ENCODE measurements at regions not wholly inside any gene's neighbourhood (a gene's known extent, or its start where the extent isn't known, plus 50 kb on each side); places are given as distances from the start of the nearest gene placed in this dataset.

DNA sequence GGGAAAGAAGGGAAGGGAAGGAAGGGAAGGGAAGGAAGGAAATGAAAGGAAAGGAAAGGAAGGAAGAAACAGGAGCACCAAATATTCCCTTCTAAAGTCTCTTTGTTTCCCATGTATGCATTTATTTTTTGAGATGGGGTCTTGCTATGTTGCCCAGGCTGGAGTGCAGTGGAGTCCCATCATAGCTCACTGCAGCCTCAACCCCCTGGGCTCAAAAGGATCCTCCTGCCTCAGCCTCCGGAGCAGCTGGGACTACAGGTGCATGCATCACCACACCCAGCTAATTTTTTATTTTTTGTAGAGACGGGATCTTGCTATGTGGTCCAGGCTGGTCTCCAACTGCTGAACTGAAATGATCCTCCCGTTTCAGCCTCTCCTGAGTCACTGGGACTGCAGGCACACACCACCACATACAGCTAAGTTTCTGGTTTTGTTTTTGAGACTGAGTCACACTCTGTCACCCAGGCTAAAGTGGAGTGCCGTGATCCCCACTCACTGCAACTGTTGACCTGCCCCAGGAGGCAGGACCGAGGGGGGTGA, 102.8 kb downstream of the CRLF2 start:
- 0% methylated on average over 1 of the region's 5 CpGs for WGBS (ENCODE audit: insufficient coverage, low coverage, missing lambda C conversion rate)
- no peak for DNase-seq (ENCODE audit: extremely low read depth in 1 of 4, low spot score in 3 of 4)
- FAIRE-seq = no peak
- no peak overlapping the region for H3K4me3 ChIP-seq
- H4K20me1 ChIP-seq (replicated peaks; ENCODE audit: control insufficient read depth, insufficient read depth, low read length) = no peaks in the 10 kb centered on the region
- ChIA-PET POLR2A (no interaction called here), CTCF (ENCODE audit: low intra/inter-chr PET ratio) (no interaction called here)
- in situ Hi-C loops (cut with MboI) = no loop called here
- no TSS peak for BruUV-seq (replicated peaks)
- no peak for ATAC-seq
- no peaks in the 10 kb centered on the region; the same call in 1 of the 2 replicates for H3K9me3 ChIP-seq (replicated peaks; ENCODE audit: control insufficient read depth, insufficient read depth, low read depth, low read length)
- H3K4me2 ChIP-seq (ENCODE audit: insufficient read depth, low read length) = no peak overlapping the region
- H3K79me2 ChIP-seq (ENCODE audit: control insufficient read depth, insufficient read depth, low read length) = no peaks in the 10 kb centered on the region
- H3K9ac ChIP-seq (ENCODE audit: insufficient read depth in 1 of 2, low read depth in 2 of 2, low read length in 2 of 2) = no peak overlapping the region
- H3K4me1 ChIP-seq (replicated peaks in 1 of 2; ENCODE audit: control insufficient read depth in 2 of 2, insufficient read depth in 2 of 2, low read length in 2 of 2) = no peaks in the 10 kb centered on the region
- peaks cover 0 to 7% of the 10 kb centered on the region in 2 experiments; a peak in 1 of 5 replicates for H3K27me3 ChIP-seq (ENCODE audit: control insufficient read depth in 2 of 2, insufficient read depth in 2 of 2, low read length in 2 of 2)
- H3K9me1 ChIP-seq (ENCODE audit: control insufficient read depth, insufficient read depth, low read length) = no peaks in the 10 kb centered on the region
- intact Hi-C loops (cut with micrococcal nuclease) = no loop called here
- no peak overlapping the region for H2AFZ ChIP-seq (ENCODE audit: low read depth, low read length)
- H3K27ac ChIP-seq (ENCODE audit: extremely low read depth, low read depth, low read length) = no peak overlapping the region
- no peaks in the 10 kb centered on the region for H3K36me3 ChIP-seq (ENCODE audit: control insufficient read depth, insufficient read depth, low read length)
- TF ChIP-seq TEAD2 (tag; IDR thresholded peaks at IDR 0.05) (no peak), ILF3 (IDR thresholded peaks at IDR 0.05; ENCODE audit: borderline replicate concordance) (no peak), ZNF41 (CRISPR knock-in tag; conservative IDR thresholded peaks at IDR 0.05) (no peak), ZZZ3 (IDR thresholded peaks at IDR 0.05) (no peak), GTF2A2 (tag; IDR thresholded peaks at IDR 0.05) (no peak), ZC3H4 (CRISPR knock-in tag; IDR thresholded peaks at IDR 0.05; ENCODE audit: borderline replicate concordance) (no peak), TARDBP (IDR thresholded peaks at IDR 0.05) (no peak), ZNF77 (CRISPR knock-in tag; IDR thresholded peaks at IDR 0.05) (no peak), ZNF561 (CRISPR knock-in tag; conservative IDR thresholded peaks at IDR 0.05) (no peak), MBD2 (IDR thresholded peaks at IDR 0.05; ENCODE audit: borderline replicate concordance, low read depth) (no peak), KLF6 (CRISPR knock-in tag; IDR thresholded peaks at IDR 0.05; ENCODE audit: borderline replicate concordance) (no peak), FOXJ3 (CRISPR knock-in tag; IDR thresholded peaks at IDR 0.05) (no peak)
- TF ChIP-seq, protein P1, sequence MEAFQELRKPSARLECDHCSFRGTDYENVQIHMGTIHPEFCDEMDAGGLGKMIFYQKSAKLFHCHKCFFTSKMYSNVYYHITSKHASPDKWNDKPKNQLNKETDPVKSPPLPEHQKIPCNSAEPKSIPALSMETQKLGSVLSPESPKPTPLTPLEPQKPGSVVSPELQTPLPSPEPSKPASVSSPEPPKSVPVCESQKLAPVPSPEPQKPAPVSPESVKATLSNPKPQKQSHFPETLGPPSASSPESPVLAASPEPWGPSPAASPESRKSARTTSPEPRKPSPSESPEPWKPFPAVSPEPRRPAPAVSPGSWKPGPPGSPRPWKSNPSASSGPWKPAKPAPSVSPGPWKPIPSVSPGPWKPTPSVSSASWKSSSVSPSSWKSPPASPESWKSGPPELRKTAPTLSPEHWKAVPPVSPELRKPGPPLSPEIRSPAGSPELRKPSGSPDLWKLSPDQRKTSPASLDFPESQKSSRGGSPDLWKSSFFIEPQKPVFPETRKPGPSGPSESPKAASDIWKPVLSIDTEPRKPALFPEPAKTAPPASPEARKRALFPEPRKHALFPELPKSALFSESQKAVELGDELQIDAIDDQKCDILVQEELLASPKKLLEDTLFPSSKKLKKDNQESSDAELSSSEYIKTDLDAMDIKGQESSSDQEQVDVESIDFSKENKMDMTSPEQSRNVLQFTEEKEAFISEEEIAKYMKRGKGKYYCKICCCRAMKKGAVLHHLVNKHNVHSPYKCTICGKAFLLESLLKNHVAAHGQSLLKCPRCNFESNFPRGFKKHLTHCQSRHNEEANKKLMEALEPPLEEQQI (IDR thresholded peaks at IDR 0.05) = no peak
- TF ChIP-seq, protein P2, sequence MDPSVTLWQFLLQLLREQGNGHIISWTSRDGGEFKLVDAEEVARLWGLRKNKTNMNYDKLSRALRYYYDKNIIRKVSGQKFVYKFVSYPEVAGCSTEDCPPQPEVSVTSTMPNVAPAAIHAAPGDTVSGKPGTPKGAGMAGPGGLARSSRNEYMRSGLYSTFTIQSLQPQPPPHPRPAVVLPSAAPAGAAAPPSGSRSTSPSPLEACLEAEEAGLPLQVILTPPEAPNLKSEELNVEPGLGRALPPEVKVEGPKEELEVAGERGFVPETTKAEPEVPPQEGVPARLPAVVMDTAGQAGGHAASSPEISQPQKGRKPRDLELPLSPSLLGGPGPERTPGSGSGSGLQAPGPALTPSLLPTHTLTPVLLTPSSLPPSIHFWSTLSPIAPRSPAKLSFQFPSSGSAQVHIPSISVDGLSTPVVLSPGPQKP (CRISPR knock-in tag; IDR thresholded peaks at IDR 0.05) = no peak
- TF ChIP-seq, protein P3, sequence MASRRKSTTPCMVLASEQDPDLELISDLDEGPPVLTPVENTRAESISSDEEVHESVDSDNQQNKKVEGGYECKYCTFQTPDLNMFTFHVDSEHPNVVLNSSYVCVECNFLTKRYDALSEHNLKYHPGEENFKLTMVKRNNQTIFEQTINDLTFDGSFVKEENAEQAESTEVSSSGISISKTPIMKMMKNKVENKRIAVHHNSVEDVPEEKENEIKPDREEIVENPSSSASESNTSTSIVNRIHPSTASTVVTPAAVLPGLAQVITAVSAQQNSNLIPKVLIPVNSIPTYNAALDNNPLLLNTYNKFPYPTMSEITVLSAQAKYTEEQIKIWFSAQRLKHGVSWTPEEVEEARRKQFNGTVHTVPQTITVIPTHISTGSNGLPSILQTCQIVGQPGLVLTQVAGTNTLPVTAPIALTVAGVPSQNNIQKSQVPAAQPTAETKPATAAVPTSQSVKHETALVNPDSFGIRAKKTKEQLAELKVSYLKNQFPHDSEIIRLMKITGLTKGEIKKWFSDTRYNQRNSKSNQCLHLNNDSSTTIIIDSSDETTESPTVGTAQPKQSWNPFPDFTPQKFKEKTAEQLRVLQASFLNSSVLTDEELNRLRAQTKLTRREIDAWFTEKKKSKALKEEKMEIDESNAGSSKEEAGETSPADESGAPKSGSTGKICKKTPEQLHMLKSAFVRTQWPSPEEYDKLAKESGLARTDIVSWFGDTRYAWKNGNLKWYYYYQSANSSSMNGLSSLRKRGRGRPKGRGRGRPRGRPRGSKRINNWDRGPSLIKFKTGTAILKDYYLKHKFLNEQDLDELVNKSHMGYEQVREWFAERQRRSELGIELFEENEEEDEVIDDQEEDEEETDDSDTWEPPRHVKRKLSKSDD (conservative IDR thresholded peaks at IDR 0.05; ENCODE audit: low read length) = no peak
